H1 (cell line): ENCODE measurements at regions not wholly inside any gene's neighbourhood (a gene's known extent, or its start where the extent isn't known, plus 50 kb on each side); places are given as distances from the start of the nearest gene placed in this dataset.

Experiments
- CTCF ChIA-PET: fragments of 300-600 bp; sonication (Branson Sonifier 250); formaldehyde crosslinking; loops from one replicate; lab custom pipeline; 2021; ENCODE audit not compliant: partially characterized antibody; lab: Charles Lee
- POLR2A ChIA-PET: fragments of 300-600 bp; sonication (Branson Sonifier 250); formaldehyde crosslinking; loops from one replicate; lab custom pipeline; 2021; ENCODE audit warnings: inconsistent platforms; ENCODE audit not compliant: partially characterized antibody; lab: Charles Lee
- DNase-seq, 2 experiments: peaks; one replicate each; pipeline versions ENCODE4 v3.0.0 to v3.0.0-alpha.2; 2010 to 2022; ENCODE audit warnings: low spot score in 2 of 2, low read depth in 1 of 2, mixed read lengths in 1 of 2
- FAIRE-seq: peaks from 2 replicates; lab custom pipeline; 2011; peaks lifted over from hg19 to GRCh38; lab: Jason Lieb, UNC
- H2AFZ ChIP-seq: 2 replicates; pipeline ENCODE4 v1.8.1; 2012; ENCODE audit warnings: low read length, inconsistent platforms
- H2AK5ac ChIP-seq: 2 replicates; pipeline ENCODE4 v1.6.1; 2013; ENCODE audit warnings: low read depth, low read length
- H2BK120ac ChIP-seq: replicated peaks from 2 replicates; pipeline ENCODE3; 2013; ENCODE audit warnings: low read depth, low read length, inconsistent platforms
- H2BK12ac ChIP-seq: 2 replicates; pipeline ENCODE4 v1.6.1; 2013; ENCODE audit warnings: low read depth, low read length
- H2BK15ac ChIP-seq: 2 replicates; pipeline ENCODE4 v1.6.1; 2013; ENCODE audit warnings: low read length
- H2BK20ac ChIP-seq: 2 replicates; pipeline ENCODE4 v1.6.1; 2013; ENCODE audit warnings: low read length
- H2BK5ac ChIP-seq: 2 replicates; pipeline ENCODE4 v1.6.1; 2013; ENCODE audit warnings: low read depth, low read length
- H3K14ac ChIP-seq: 2 replicates; pipeline ENCODE4 v1.6.1; 2013; ENCODE audit warnings: inconsistent platforms; ENCODE audit not compliant: insufficient read length
- H3K18ac ChIP-seq: 2 replicates; pipeline ENCODE4 v1.6.1; 2013; ENCODE audit warnings: low read length; ENCODE audit errors: extremely low read depth
- H3K23ac ChIP-seq: 2 replicates; pipeline ENCODE4 v1.6.1; 2013; ENCODE audit warnings: inconsistent platforms; ENCODE audit not compliant: insufficient read length
- H3K23me2 ChIP-seq: 2 replicates; pipeline ENCODE4 v1.6.1; 2013; ENCODE audit warnings: low read depth, low read length
- H3K27ac ChIP-seq: 2 replicates; pipeline ENCODE4 v1.6.1; 2011; ENCODE audit warnings: low read depth, low read length, inconsistent platforms
- H3K27me3 ChIP-seq, 4 experiments: replicated peaks in 1 of 4; 1 replicate in 1 of 4; 2 replicates in 3 of 4; pipeline versions ENCODE4 v1.6.1 to v1.8.1; 2011 to 2013; ENCODE audit warnings: low read length in 3 of 4, mild to moderate bottlenecking in 3 of 4, inconsistent platforms in 2 of 4, mixed read lengths in 2 of 4, moderate library complexity in 1 of 4; ENCODE audit not compliant: control insufficient read depth in 3 of 4, insufficient read depth in 3 of 4; ENCODE audit errors: extremely low read depth in 1 of 4
- H3K36me3 ChIP-seq, 4 experiments: 2 replicates each; pipeline versions ENCODE4 v1.6.1 to v1.8.1; 2011 to 2013; ENCODE audit warnings: mild to moderate bottlenecking in 4 of 4, low read length in 3 of 4, moderate library complexity in 2 of 4, control low read depth in 1 of 4, inconsistent platforms in 1 of 4; ENCODE audit not compliant: insufficient read depth in 4 of 4, control insufficient read depth in 2 of 4
- H3K4ac ChIP-seq: replicated peaks from 2 replicates; pipeline ENCODE3; 2013; ENCODE audit warnings: low read length, low read depth, mixed read lengths, inconsistent platforms; ENCODE audit not compliant: insufficient read length
- H3K4me1 ChIP-seq, 4 experiments: replicated peaks in 1 of 4; 1 replicate in 1 of 4; 2 replicates in 3 of 4; pipeline versions ENCODE4 v1.6.1 to v1.8.1; 2011 to 2013; ENCODE audit warnings: low read length in 3 of 4, inconsistent platforms in 2 of 4, mixed read lengths in 1 of 4; ENCODE audit not compliant: insufficient read depth in 4 of 4, control insufficient read depth in 3 of 4
- H3K4me2 ChIP-seq, 2 experiments: 2 replicates each; pipeline versions ENCODE4 v1.6.1 to v1.8.1; 2011 to 2013; ENCODE audit warnings: low read depth in 2 of 2, low read length in 2 of 2, control low read depth in 1 of 2, inconsistent platforms in 1 of 2, mild to moderate bottlenecking in 1 of 2; ENCODE audit not compliant: insufficient read depth in 1 of 2
- H3K4me3 ChIP-seq, 4 experiments: fragments of 200-600, 300-600 bp in 1 of 4; sonication (generic), shearing (Covaris generic), sonication (Bioruptor Twin) in 1 of 4; 2 replicates each; pipeline versions ENCODE4 v1.5.1 to v1.8.1; 2011 to 2016; ENCODE audit warnings: low read length in 4 of 4, low read depth in 3 of 4, control low read depth in 2 of 4, inconsistent platforms in 2 of 4, mild to moderate bottlenecking in 2 of 4, mixed read lengths in 1 of 4, moderate library complexity in 1 of 4; ENCODE audit not compliant: insufficient read depth in 2 of 4; ENCODE audit errors: extremely low read depth in 1 of 4
- H3K56ac ChIP-seq: replicated peaks from 2 replicates; pipeline ENCODE3; 2013; ENCODE audit warnings: low read depth, mild to moderate bottlenecking, mixed read lengths, low read length, inconsistent platforms; ENCODE audit not compliant: insufficient read length
- H3K79me1 ChIP-seq: 2 replicates; pipeline ENCODE4 v1.6.1; 2013; ENCODE audit warnings: low read depth, low read length, control low read depth
- H3K79me2 ChIP-seq, 2 experiments: 2 replicates each; pipeline versions ENCODE4 v1.6.1 to v1.8.1; 2012 to 2013; ENCODE audit warnings: low read length in 2 of 2, mild to moderate bottlenecking in 2 of 2, inconsistent platforms in 1 of 2; ENCODE audit not compliant: insufficient read depth in 2 of 2, control insufficient read depth in 1 of 2
- H3K9ac ChIP-seq, 4 experiments: replicated peaks in 1 of 4; 1 replicate in 1 of 4; 2 replicates in 3 of 4; pipeline versions ENCODE4 v1.6.1 to v1.8.1; 2011 to 2013; ENCODE audit warnings: low read depth in 3 of 4, low read length in 3 of 4, control low read depth in 2 of 4, mild to moderate bottlenecking in 2 of 4, moderate library complexity in 2 of 4, inconsistent platforms in 1 of 4; ENCODE audit errors: extremely low read depth in 1 of 4
- H3K9me3 ChIP-seq, 2 experiments: 2 replicates each; pipeline versions ENCODE4 v1.6.1 to v1.8.1; 2012 to 2013; ENCODE audit warnings: mild to moderate bottlenecking in 2 of 2, moderate library complexity in 2 of 2, control low read depth in 1 of 2, inconsistent platforms in 1 of 2, low read depth in 1 of 2, low read length in 1 of 2, mixed read lengths in 1 of 2; ENCODE audit not compliant: insufficient read depth in 2 of 2
- H4K20me1 ChIP-seq, 2 experiments: replicated peaks in 1 of 2; 2 replicates each; pipeline versions ENCODE3 to v1.8.1; 2011 to 2013; ENCODE audit warnings: inconsistent platforms in 2 of 2, low read length in 2 of 2, mild to moderate bottlenecking in 1 of 2; ENCODE audit not compliant: insufficient read depth in 2 of 2, control insufficient read depth in 1 of 2
- H4K5ac ChIP-seq: 2 replicates; pipeline ENCODE4 v1.6.1; 2013; ENCODE audit warnings: low read length, low read depth, mixed read lengths, inconsistent platforms; ENCODE audit not compliant: insufficient read length
- H4K8ac ChIP-seq: 2 replicates; pipeline ENCODE4 v1.8.0; 2013; ENCODE audit warnings: mild to moderate bottlenecking, moderate library complexity, low read length, inconsistent platforms; ENCODE audit not compliant: insufficient read depth; ENCODE audit errors: extremely low read depth
- H4K91ac ChIP-seq: replicated peaks from 2 replicates; pipeline ENCODE3; 2013; ENCODE audit warnings: low read length, mixed read lengths, inconsistent platforms; ENCODE audit not compliant: insufficient read length
- ASH2L ChIP-seq: fragments of 200-600, 300-600 bp; sonication (generic); IDR thresholded peaks from one replicate; pipeline ENCODE4 v1.7.1; 2017; ENCODE audit warnings: low read length
- BRCA1 ChIP-seq: IDR thresholded peaks from 2 replicates; pipeline ENCODE4 v1.6.1; 2012; ENCODE audit warnings: low read depth, low read length, improper control_type of control experiment
- CBX5 ChIP-seq: fragments of 300-800, 300-1000 bp; sonication (generic); IDR thresholded peaks from 2 replicates; pipeline ENCODE4 v1.7.1; 2016; ENCODE audit warnings: antibody characterized with exemption, low read length, low read depth
- CHD1 ChIP-seq: IDR thresholded peaks from 2 replicates; pipeline ENCODE4 v1.6.1; 2012; ENCODE audit warnings: low read depth, low read length, improper control_type of control experiment
- CHD2 ChIP-seq: IDR thresholded peaks from 2 replicates; pipeline ENCODE4 v1.6.1; 2012; ENCODE audit warnings: low read length, improper control_type of control experiment
- POLR2A ChIP-seq, 2 experiments: IDR thresholded peaks; 1 replicate in 1 of 2; 2 replicates in 1 of 2; pipeline ENCODE4 v1.6.1; 2011; ENCODE audit warnings: low read depth in 2 of 2, low read length in 2 of 2, mild to moderate bottlenecking in 2 of 2; ENCODE audit errors: control extremely low read depth in 1 of 2
- RBBP5 ChIP-seq: IDR thresholded peaks from 2 replicates; pipeline ENCODE4 v1.7.1; 2012; ENCODE audit warnings: low read depth, mild to moderate bottlenecking, inconsistent platforms, low read length, moderate library complexity, borderline replicate concordance
- SP1 ChIP-seq: IDR thresholded peaks from 2 replicates; pipeline ENCODE4 v1.6.1; 2011; ENCODE audit warnings: low read depth, low read length
- TAF7 ChIP-seq: optimal IDR thresholded peaks from 2 replicates; pipeline ENCODE3; 2011; ENCODE audit warnings: low read depth, mild to moderate bottlenecking, inconsistent platforms, low read length, moderate library complexity, borderline replicate concordance
- TCF12 ChIP-seq: IDR thresholded peaks from 2 replicates; pipeline ENCODE4 v1.6.1; 2011; ENCODE audit warnings: low read depth, mild to moderate bottlenecking, low read length
- WGBS, 2 experiments: shearing (Covaris generic) in 1 of 2; methylation state at CpG; one replicate each; pipeline versions ENCODE4 v1.1.6 to v1.1.7; 2013 to 2015; ENCODE audit warnings: low lambda C conversion rate in 2 of 2, mixed read lengths in 2 of 2, inconsistent platforms in 1 of 2, low coverage in 1 of 2, missing lambda C conversion rate in 1 of 2; ENCODE audit not compliant: insufficient replicate concordance in 2 of 2, insufficient coverage in 1 of 2, insufficient read length in 1 of 2; ENCODE audit errors: extremely low coverage in 1 of 2, missing lambda C conversion rate in 1 of 2; 5-methylcytosine and 5-hydroxymethylcytosine counted together
- TF ChIP-seq, protein P1 (sequence below): IDR thresholded peaks from 2 replicates; pipeline ENCODE4 v1.6.1; 2012; ENCODE audit warnings: low read length, inconsistent platforms
- TF ChIP-seq, protein P2 (sequence below): IDR thresholded peaks from 2 replicates; pipeline ENCODE4 v1.6.1; 2011; ENCODE audit warnings: low read length, improper control_type of control experiment
- TF ChIP-seq, protein P3 (sequence below): IDR thresholded peaks from 2 replicates; pipeline ENCODE4 v1.6.1; 2012; ENCODE audit warnings: inconsistent platforms

DNA sequence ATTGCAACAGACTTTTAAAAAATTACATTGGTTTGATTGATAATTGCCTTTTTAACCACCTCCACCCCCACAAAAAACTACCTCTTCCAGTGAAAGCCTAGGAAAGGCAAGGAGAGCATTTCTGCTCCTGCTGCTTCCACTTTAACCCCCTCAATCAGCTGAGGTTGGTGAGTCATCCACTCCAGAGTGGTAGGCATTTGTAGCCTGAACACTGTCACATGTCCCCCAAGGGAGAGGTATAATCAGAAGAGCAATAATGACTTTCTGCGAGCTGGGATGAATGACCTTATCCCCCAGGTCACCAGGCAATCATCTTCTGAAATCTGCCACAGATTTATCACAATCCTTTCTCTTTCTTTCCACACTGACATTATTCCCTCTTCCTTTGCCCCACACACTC lies 126.6 kb upstream of the CAMK1G start:
- Histone ChIP-seq H3K27ac (no peak overlapping the region), H4K91ac (no peak overlapping the region), H3K36me3 (no peaks in the 10 kb centered on the region), H2BK5ac (no peak overlapping the region), H2BK12ac (no peak overlapping the region), H3K4me2 (no peak overlapping the region), H3K9me3 (peaks cover 18 to 19% of the 10 kb centered on the region in 2 experiments), H2AFZ (no peak overlapping the region), H3K4me3 (no peak overlapping the region), H3K27me3 (no peaks in the 10 kb centered on the region), H3K18ac (no peak overlapping the region), H3K79me1 (no peaks in the 10 kb centered on the region), H4K5ac (no peak overlapping the region), H2BK20ac (no peak overlapping the region), H2AK5ac (no peak overlapping the region), H3K79me2 (no peaks in the 10 kb centered on the region), H3K56ac (no peak overlapping the region), H3K14ac (no peak overlapping the region), H3K23me2 (no peaks in the 10 kb centered on the region), H3K9ac (no peak overlapping the region), H2BK15ac (no peak overlapping the region), H3K23ac (no peak overlapping the region), H2BK120ac (no peak overlapping the region), H4K20me1 (no peaks in the 10 kb centered on the region), H4K8ac (no peak overlapping the region), H3K4ac (no peak overlapping the region), H3K4me1 (no peaks in the 10 kb centered on the region; a peak in 1 of 7 replicates)
- ChIA-PET CTCF (interaction anchor here (0.6 to 0.7 kb wide), 2 partner anchors 32 to 122 kb away, joined by 3 read pairs; no protein-coding TSS in a partner anchor), POLR2A (no interaction called here)
- FAIRE-seq (no peak), DNase-seq (no peak)
- 78% methylated on average over 1 of the region's 1 CpG; no CpG with 5 or more reads in 1 of the 2 experiments for WGBS, 2 experiments
- TF ChIP-seq BRCA1 (no peak), TAF7 (no peak), POLR2A (IDR thresholded peaks at IDR 0.05; ENCODE audit: control extremely low read depth in 1 of 2, low read depth in 2 of 2, low read length in 2 of 2) (no peak), CBX5 (no peak), RBBP5 (no peak), CHD1 (no peak), TCF12 (no peak), ASH2L (no peak), CHD2 (no peak), SP1 (no peak)
- TF ChIP-seq, protein P1, sequence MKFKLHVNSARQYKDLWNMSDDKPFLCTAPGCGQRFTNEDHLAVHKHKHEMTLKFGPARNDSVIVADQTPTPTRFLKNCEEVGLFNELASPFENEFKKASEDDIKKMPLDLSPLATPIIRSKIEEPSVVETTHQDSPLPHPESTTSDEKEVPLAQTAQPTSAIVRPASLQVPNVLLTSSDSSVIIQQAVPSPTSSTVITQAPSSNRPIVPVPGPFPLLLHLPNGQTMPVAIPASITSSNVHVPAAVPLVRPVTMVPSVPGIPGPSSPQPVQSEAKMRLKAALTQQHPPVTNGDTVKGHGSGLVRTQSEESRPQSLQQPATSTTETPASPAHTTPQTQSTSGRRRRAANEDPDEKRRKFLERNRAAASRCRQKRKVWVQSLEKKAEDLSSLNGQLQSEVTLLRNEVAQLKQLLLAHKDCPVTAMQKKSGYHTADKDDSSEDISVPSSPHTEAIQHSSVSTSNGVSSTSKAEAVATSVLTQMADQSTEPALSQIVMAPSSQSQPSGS, result no peak
- TF ChIP-seq, protein P2, sequence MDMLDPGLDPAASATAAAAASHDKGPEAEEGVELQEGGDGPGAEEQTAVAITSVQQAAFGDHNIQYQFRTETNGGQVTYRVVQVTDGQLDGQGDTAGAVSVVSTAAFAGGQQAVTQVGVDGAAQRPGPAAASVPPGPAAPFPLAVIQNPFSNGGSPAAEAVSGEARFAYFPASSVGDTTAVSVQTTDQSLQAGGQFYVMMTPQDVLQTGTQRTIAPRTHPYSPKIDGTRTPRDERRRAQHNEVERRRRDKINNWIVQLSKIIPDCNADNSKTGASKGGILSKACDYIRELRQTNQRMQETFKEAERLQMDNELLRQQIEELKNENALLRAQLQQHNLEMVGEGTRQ, result no peak
- TF ChIP-seq, protein P3, sequence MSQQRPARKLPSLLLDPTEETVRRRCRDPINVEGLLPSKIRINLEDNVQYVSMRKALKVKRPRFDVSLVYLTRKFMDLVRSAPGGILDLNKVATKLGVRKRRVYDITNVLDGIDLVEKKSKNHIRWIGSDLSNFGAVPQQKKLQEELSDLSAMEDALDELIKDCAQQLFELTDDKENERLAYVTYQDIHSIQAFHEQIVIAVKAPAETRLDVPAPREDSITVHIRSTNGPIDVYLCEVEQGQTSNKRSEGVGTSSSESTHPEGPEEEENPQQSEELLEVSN, result no peak
